ENCODE measurements at regions not wholly inside any gene's neighbourhood (a gene's known extent, or its start where the extent isn't known, plus 50 kb on each side); places are given as distances from the start of the nearest gene placed in this dataset.

- TF ChIP-seq CTCF (IDR thresholded peaks at IDR 0.05; ENCODE audit: low read depth, low read length) (no peak), POLR2A (IDR thresholded peaks at IDR 0.05; ENCODE audit: extremely low read depth, insufficient read length) (no peak), MAX (IDR thresholded peaks at IDR 0.05; ENCODE audit: low read depth, low read length) (no peak)
Observed at GRCh38 chr6:19502301-19502700, 334.9 kb upstream of the ID4 start.
